ENCODE measurements at regions not wholly inside any gene's neighbourhood (a gene's known extent, or its start where the extent isn't known, plus 50 kb on each side); places are given as distances from the start of the nearest gene placed in this dataset.

DNA sequence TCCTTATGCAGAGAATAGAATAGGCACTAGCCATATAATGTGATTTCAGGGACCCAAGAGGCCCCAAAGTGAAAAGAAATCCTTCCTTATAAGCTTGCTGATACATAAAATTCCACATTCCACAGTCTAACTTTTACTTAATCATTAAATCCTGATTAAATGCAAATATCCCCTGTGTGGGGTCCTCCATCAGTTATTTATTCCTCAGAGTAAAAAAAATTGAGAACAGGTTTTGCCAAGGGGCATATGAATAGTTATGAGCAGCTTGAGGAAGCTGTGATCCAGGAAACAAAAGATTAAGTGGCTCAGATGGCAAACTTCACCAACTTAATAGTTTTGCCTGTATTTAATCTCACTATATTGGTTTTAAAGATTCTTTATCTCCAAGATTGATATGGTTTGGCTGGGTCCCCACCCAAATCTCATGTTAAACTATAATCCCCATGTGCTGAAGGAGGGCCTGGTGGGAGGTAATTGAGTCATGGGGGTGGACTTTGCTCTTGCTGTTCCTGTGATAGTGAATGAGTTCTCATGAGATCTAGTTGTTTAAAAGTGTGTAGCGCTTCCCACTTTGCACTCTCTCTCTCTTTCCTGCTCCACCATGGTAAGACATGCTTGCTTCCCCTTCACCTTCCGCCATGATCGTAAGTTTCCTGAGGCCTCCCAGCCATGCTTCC is 324.9 kb downstream of the NPR3 start:
- TF ChIP-seq, protein P1, sequence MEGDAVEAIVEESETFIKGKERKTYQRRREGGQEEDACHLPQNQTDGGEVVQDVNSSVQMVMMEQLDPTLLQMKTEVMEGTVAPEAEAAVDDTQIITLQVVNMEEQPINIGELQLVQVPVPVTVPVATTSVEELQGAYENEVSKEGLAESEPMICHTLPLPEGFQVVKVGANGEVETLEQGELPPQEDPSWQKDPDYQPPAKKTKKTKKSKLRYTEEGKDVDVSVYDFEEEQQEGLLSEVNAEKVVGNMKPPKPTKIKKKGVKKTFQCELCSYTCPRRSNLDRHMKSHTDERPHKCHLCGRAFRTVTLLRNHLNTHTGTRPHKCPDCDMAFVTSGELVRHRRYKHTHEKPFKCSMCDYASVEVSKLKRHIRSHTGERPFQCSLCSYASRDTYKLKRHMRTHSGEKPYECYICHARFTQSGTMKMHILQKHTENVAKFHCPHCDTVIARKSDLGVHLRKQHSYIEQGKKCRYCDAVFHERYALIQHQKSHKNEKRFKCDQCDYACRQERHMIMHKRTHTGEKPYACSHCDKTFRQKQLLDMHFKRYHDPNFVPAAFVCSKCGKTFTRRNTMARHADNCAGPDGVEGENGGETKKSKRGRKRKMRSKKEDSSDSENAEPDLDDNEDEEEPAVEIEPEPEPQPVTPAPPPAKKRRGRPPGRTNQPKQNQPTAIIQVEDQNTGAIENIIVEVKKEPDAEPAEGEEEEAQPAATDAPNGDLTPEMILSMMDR (IDR thresholded peaks at IDR 0.05): no peak
- TF ChIP-seq POLR2A (IDR thresholded peaks at IDR 0.05) (no peak), POLR2AphosphoS5 (IDR thresholded peaks at IDR 0.05) (no peak)

Measured in stomach (tissue), 4 donors.